Endothelial cell of umbilical vein (primary cell): ENCODE measurements at regions not wholly inside any gene's neighbourhood (a gene's known extent, or its start where the extent isn't known, plus 50 kb on each side); places are given as distances from the start of the nearest gene placed in this dataset.
"Not testable (repeated sequence)": the region's sequence is repeated elsewhere in the genome, so short reads cannot be mapped to it uniquely, and the experiment has no call there.

Source experiments
- BruUV-seq: library from RNA; stranded (reverse); fragments of 400-500 nt; replicated peaks from 2 replicates; lab custom pipeline; 2021; lab: Mats Ljungman, UMichigan
- CTCF ChIA-PET: fragments of 300-600, 350-600 bp; sonication (Branson Sonifier 250); formaldehyde crosslinking; loops from one replicate; lab custom pipeline; 2021; ENCODE audit warnings: antibody characterized with exemption, inconsistent platforms; lab: Charles Lee
- POLR2A ChIA-PET: fragments of 300-600, 350-600 bp; sonication (Branson Sonifier 250); formaldehyde crosslinking; loops from one replicate; lab custom pipeline; 2021; ENCODE audit warnings: antibody characterized with exemption, inconsistent platforms; lab: Charles Lee
- DNase-seq: peaks from one replicate; pipeline ENCODE4 v3.0.0-alpha.2; 2011; ENCODE audit warnings: low read depth, low spot score
- FAIRE-seq: peaks from 2 replicates; lab custom pipeline; 2011; peaks lifted over from hg19 to GRCh38; lab: Jason Lieb, UNC
- H2AFZ ChIP-seq: 2 replicates; pipeline ENCODE4 v1.6.0; 2012; ENCODE audit warnings: low read depth, low read length, control low read depth, inconsistent platforms
- H3K27ac ChIP-seq: 2 replicates; pipeline ENCODE4 v1.5.1; 2011; ENCODE audit warnings: low read depth, mild to moderate bottlenecking, control low read depth, low read length, moderate library complexity; ENCODE audit not compliant: insufficient read depth
- H3K27me3 ChIP-seq, 2 experiments: 2 replicates each; pipeline versions ENCODE4 v1.6.0 to v1.6.1; 2011; ENCODE audit warnings: low read length in 2 of 2, mixed read lengths in 1 of 2; ENCODE audit not compliant: control insufficient read depth in 2 of 2, insufficient read depth in 2 of 2
- H3K36me3 ChIP-seq, 2 experiments: 2 replicates in 1 of 2; 3 replicates in 1 of 2; pipeline ENCODE4 v1.5.1; 2011; ENCODE audit warnings: low read length in 2 of 2, mild to moderate bottlenecking in 1 of 2, moderate library complexity in 1 of 2; ENCODE audit not compliant: control insufficient read depth in 2 of 2, insufficient read depth in 2 of 2; ENCODE audit errors: extremely low read depth in 1 of 2
- H3K4me1 ChIP-seq: 3 replicates; pipeline ENCODE4 v1.5.1; 2011; ENCODE audit warnings: mild to moderate bottlenecking, low read length; ENCODE audit not compliant: control insufficient read depth, insufficient read depth; ENCODE audit errors: extremely low read depth
- H3K4me2 ChIP-seq: 2 replicates; pipeline ENCODE4 v1.6.1; 2011; ENCODE audit warnings: low read length, control low read depth, mixed read lengths; ENCODE audit not compliant: insufficient read depth
- H3K4me3 ChIP-seq, 3 experiments: fragments of 200-600 bp in 1 of 3; sonication (generic), shearing (Covaris generic) in 1 of 3; replicated peaks in 1 of 3; 2 replicates each; pipeline ENCODE4 v1.5.1; 2011 to 2016; ENCODE audit warnings: control low read depth in 3 of 3, low read length in 3 of 3, mild to moderate bottlenecking in 2 of 3, inconsistent platforms in 1 of 3, low read depth in 1 of 3, moderate library complexity in 1 of 3; ENCODE audit not compliant: insufficient read depth in 1 of 3
- H3K79me2 ChIP-seq: 2 replicates; pipeline ENCODE4 v1.6.0; 2012; ENCODE audit warnings: low read length, inconsistent platforms; ENCODE audit not compliant: control insufficient read depth, insufficient read depth
- H3K9ac ChIP-seq: replicated peaks from 2 replicates; pipeline ENCODE3; 2011; ENCODE audit warnings: low read length, control low read depth; ENCODE audit not compliant: insufficient read depth; ENCODE audit errors: extremely low read depth
- H3K9me1 ChIP-seq: replicated peaks from 3 replicates; pipeline ENCODE4 v1.6.0; 2011; ENCODE audit warnings: mild to moderate bottlenecking, low read length; ENCODE audit not compliant: control insufficient read depth, insufficient read depth; ENCODE audit errors: extremely low read depth
- H3K9me3 ChIP-seq: replicated peaks from 2 replicates; pipeline ENCODE4 v1.5.1; 2012; ENCODE audit warnings: low read length, inconsistent platforms; ENCODE audit not compliant: control insufficient read depth, insufficient read depth
- H4K20me1 ChIP-seq: replicated peaks from 2 replicates; pipeline ENCODE3; 2011; ENCODE audit warnings: mild to moderate bottlenecking, low read length; ENCODE audit not compliant: control insufficient read depth, insufficient read depth; ENCODE audit errors: extremely low read depth
- JUN ChIP-seq: IDR thresholded peaks from 2 replicates; pipeline ENCODE4 v1.6.1; 2011; ENCODE audit warnings: borderline replicate concordance, low read depth; ENCODE audit not compliant: insufficient read length, insufficient read depth
- dilution Hi-C: fragments of 300-500 bp; cut with MboI; formaldehyde crosslinking; loops from one replicate; pipeline ENCODE4 v1.15.0; 2019; ENCODE audit warnings: low sequenced_read_pairs; ENCODE audit not compliant: extremely low pct_ligation_motif_present
- intact Hi-C: fragments of 100-400 bp; cut with micrococcal nuclease; formaldehyde crosslinking; loops from one replicate; pipeline ENCODE4 v1.10.0; 2022

DNA sequence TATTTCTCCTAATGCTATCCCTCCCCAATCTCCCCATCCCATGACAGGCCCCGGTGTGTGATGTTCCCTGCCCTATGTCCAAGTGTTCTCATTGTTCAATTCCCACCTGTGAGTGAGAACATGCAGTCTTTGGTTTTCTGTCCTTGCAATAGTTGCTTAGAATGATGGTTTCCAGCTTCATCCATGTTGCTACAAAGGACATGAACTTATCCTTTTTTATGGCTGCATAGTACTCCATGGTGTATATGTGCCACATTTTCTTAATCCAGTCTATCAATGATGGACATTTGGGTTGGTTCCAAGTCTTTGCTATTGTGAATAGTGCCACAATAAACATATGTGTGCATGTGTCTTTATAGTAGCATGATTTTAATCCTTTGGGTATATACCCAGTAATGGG, 51.3 kb upstream of the RIOK2 start:
- DNase-seq, CTCF ChIA-PET, H2AFZ ChIP-seq, H3K27me3 ChIP-seq, BruUV-seq, dilution Hi-C loops, intact Hi-C loops, H3K4me3 ChIP-seq, H3K9ac ChIP-seq, H3K4me2 ChIP-seq, H3K36me3 ChIP-seq, H3K27ac ChIP-seq, FAIRE-seq, H3K79me2 ChIP-seq, H4K20me1 ChIP-seq, H3K9me1 ChIP-seq, H3K9me3 ChIP-seq, POLR2A ChIA-PET, H3K4me1 ChIP-seq: not testable (repeated sequence)

DNA sequence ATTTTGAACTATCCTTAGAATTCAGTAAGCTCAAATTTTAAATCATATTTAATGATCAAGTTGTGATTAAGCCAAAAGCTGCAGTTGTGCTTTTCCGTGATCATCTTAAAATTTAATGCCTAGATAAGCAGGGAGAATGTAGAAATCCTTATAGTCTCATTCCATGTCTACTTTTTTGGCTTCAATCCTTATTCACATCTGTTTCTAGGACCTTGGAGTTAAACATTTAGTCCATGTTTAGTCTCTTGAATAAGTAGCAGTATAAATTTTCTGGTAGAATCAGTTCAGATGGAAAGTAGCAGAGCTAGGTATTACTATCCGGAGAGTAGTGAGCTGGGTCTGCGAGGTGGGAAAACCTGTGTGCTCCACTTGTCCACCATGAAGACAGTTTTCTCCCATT, 59.3 kb upstream of the RIOK2 start:
- ChIA-PET CTCF (interaction anchor here (4.7 kb wide), 1 partner anchor 10 kb away, joined by 27 read pairs; no protein-coding TSS in a partner anchor), POLR2A (no interaction called here)
- Histone ChIP-seq H2AFZ (no peak overlapping the region), H3K27me3 (no peaks in the 10 kb centered on the region), H3K27ac (no peak overlapping the region), H3K4me1 (no peaks in the 10 kb centered on the region), H3K9me3 (no peaks in the 10 kb centered on the region), H3K9me1 (no peaks in the 10 kb centered on the region), H3K79me2 (no peaks in the 10 kb centered on the region), H3K4me3 (no peak overlapping the region), H3K36me3 (no peaks in the 10 kb centered on the region), H3K9ac (no peak overlapping the region), H4K20me1 (no peaks in the 10 kb centered on the region), H3K4me2 (no peak overlapping the region)
- TF ChIP-seq JUN, result no peak
- dilution Hi-C loops (no loop called here), intact Hi-C loops (no loop called here)
- no TSS peak for BruUV-seq
- DNase-seq (no peak), FAIRE-seq (no peak)
